Trophoblast cell (in vitro differentiated cells and primary cell): ENCODE measurements at regions not wholly inside any gene's neighbourhood (a gene's known extent, or its start where the extent isn't known, plus 50 kb on each side); places are given as distances from the start of the nearest gene placed in this dataset.

Source experiments
- DNase-seq, 2 donors: peaks; one replicate each; pipeline ENCODE4 v3.0.0-alpha.2; 2016
- H2AFZ ChIP-seq: 2 replicates; pipeline ENCODE4 v1.6.1; 2013; ENCODE audit warnings: low read length, moderate library complexity, mild to moderate bottlenecking; ENCODE audit not compliant: insufficient read depth, poor library complexity
- H2AK5ac ChIP-seq: 2 replicates; pipeline ENCODE4 v1.6.1; 2013; ENCODE audit warnings: mild to moderate bottlenecking, low read length
- H2BK120ac ChIP-seq: 2 replicates; pipeline ENCODE4 v1.6.1; 2013; ENCODE audit warnings: low read length, mild to moderate bottlenecking, moderate library complexity; ENCODE audit not compliant: insufficient read depth, poor library complexity
- H2BK12ac ChIP-seq: 2 replicates; pipeline ENCODE4 v1.6.1; 2013; ENCODE audit warnings: mild to moderate bottlenecking, low read length, moderate library complexity
- H2BK5ac ChIP-seq: 2 replicates; pipeline ENCODE4 v1.6.1; 2013; ENCODE audit warnings: low read length, low read depth, moderate library complexity, mild to moderate bottlenecking; ENCODE audit not compliant: poor library complexity
- H3K14ac ChIP-seq: 2 replicates; pipeline ENCODE4 v1.6.1; 2013; ENCODE audit warnings: mild to moderate bottlenecking, low read length
- H3K18ac ChIP-seq: 2 replicates; pipeline ENCODE4 v1.6.1; 2013; ENCODE audit warnings: mild to moderate bottlenecking, low read length
- H3K23ac ChIP-seq: 2 replicates; pipeline ENCODE4 v1.6.1; 2013; ENCODE audit warnings: low read length
- H3K27ac ChIP-seq: 2 replicates; pipeline ENCODE4 v1.5.1; 2013; ENCODE audit warnings: low read depth, mild to moderate bottlenecking, inconsistent platforms, low read length, moderate library complexity
- H3K27me3 ChIP-seq: 2 replicates; pipeline ENCODE4 v1.6.1; 2013; ENCODE audit warnings: inconsistent platforms, mild to moderate bottlenecking, low read length, moderate library complexity; ENCODE audit not compliant: insufficient read depth
- H3K36me3 ChIP-seq, 2 experiments: 1 replicate in 1 of 2; 2 replicates in 1 of 2; pipeline ENCODE4 v1.6.1; 2013; ENCODE audit warnings: low read length in 2 of 2, mild to moderate bottlenecking in 2 of 2, moderate library complexity in 1 of 2; ENCODE audit not compliant: insufficient read depth in 2 of 2, control insufficient read depth in 1 of 2
- H3K4ac ChIP-seq: 2 replicates; pipeline ENCODE4 v1.6.1; 2013; ENCODE audit warnings: low read depth, mild to moderate bottlenecking, low read length, moderate library complexity
- H3K4me1 ChIP-seq, 2 experiments: 1 replicate in 1 of 2; 2 replicates in 1 of 2; pipeline ENCODE4 v1.6.1; 2013; ENCODE audit warnings: low read length in 2 of 2, mild to moderate bottlenecking in 2 of 2, moderate library complexity in 1 of 2; ENCODE audit not compliant: insufficient read depth in 2 of 2, control insufficient read depth in 1 of 2
- H3K4me2 ChIP-seq: 2 replicates; pipeline ENCODE4 v1.6.1; 2013; ENCODE audit warnings: inconsistent platforms, mild to moderate bottlenecking, low read length, moderate library complexity
- H3K4me3 ChIP-seq: 2 replicates; pipeline ENCODE4 v1.5.1; 2013; ENCODE audit warnings: mild to moderate bottlenecking, low read depth, low read length, inconsistent platforms
- H3K79me1 ChIP-seq: one replicate; pipeline ENCODE4 v1.6.1; 2013; ENCODE audit warnings: low read length
- H3K79me2 ChIP-seq: 2 replicates; pipeline ENCODE4 v1.6.1; 2013; ENCODE audit warnings: low read length, mild to moderate bottlenecking; ENCODE audit not compliant: control insufficient read depth, insufficient read depth, poor library complexity
- H3K9ac ChIP-seq: 2 replicates; pipeline ENCODE4 v1.6.1; 2013; ENCODE audit warnings: mild to moderate bottlenecking, low read length
- H3K9me3 ChIP-seq: 2 replicates; pipeline ENCODE4 v1.6.1; 2013; ENCODE audit warnings: low read depth, mild to moderate bottlenecking, control low read depth, inconsistent platforms, low read length; ENCODE audit not compliant: insufficient read depth
- H4K12ac ChIP-seq: 2 replicates; pipeline ENCODE4 v1.6.1; 2013; ENCODE audit warnings: low read depth, mild to moderate bottlenecking, low read length, moderate library complexity
- H4K8ac ChIP-seq: 2 replicates; pipeline ENCODE4 v1.6.1; 2013; ENCODE audit warnings: low read depth, mild to moderate bottlenecking, low read length, moderate library complexity
- H4K91ac ChIP-seq: one replicate; pipeline ENCODE4 v1.6.1; 2013; ENCODE audit warnings: low read depth, mild to moderate bottlenecking, low read length, moderate library complexity
- WGBS: extraction: QIAGEN DNeasy Blood & Tissue Kit; methylation state at CpG from one replicate; pipeline ENCODE4 v1.1.7; 2013; ENCODE audit warnings: missing lambda C conversion rate; ENCODE audit not compliant: insufficient read length, insufficient coverage; ENCODE audit errors: extremely low coverage; 5-methylcytosine and 5-hydroxymethylcytosine counted together

- Histone ChIP-seq H3K9me3 (no peaks in the 10 kb centered on the region), H4K8ac (no peak overlapping the region), H3K79me1 (no peaks in the 10 kb centered on the region), H2AK5ac (no peak overlapping the region), H3K18ac (no peak overlapping the region), H2BK120ac (no peak overlapping the region), H4K91ac (no peak overlapping the region), H3K4ac (no peak overlapping the region), H3K79me2 (no peaks in the 10 kb centered on the region), H3K9ac (no peak overlapping the region), H3K36me3 (no peaks in the 10 kb centered on the region), H3K4me2 (no peak overlapping the region), H3K4me3 (no peak overlapping the region), H2AFZ (no peak overlapping the region), H3K4me1 (no peaks in the 10 kb centered on the region), H3K27ac (no peak overlapping the region), H3K14ac (no peak overlapping the region), H4K12ac (no peak overlapping the region), H2BK12ac (no peak overlapping the region), H2BK5ac (no peak overlapping the region), H3K23ac (no peak overlapping the region), H3K27me3 (no peaks in the 10 kb centered on the region)
- DNase-seq, result no peak
- WGBS, result no CpG with 5 or more reads among the region's 2 CpGs
Observed at GRCh38 chr15:96790004-96790403, 459.5 kb downstream of the NR2F2 start.

GRCh38 chr15:96792216-96792615 lies 461.7 kb downstream of the NR2F2 start:
- Histone ChIP-seq H4K91ac (no peak overlapping the region), H3K14ac (no peak overlapping the region)
- no CpG with 5 or more reads among the region's 3 CpGs for WGBS

GRCh38 chr15:96796841-96797240 lies 466.3 kb downstream of the NR2F2 start:
- no peaks in the 10 kb centered on the region for H3K9me3 ChIP-seq
- DNase-seq, result no peak
- no peak overlapping the region for H3K4me3 ChIP-seq
- no peak overlapping the region for H3K14ac ChIP-seq
- H4K8ac ChIP-seq, result no peak overlapping the region
- H3K4me1 ChIP-seq, result no peaks in the 10 kb centered on the region
- H3K4ac ChIP-seq, result no peak overlapping the region
- no peak overlapping the region for H2BK120ac ChIP-seq
- no peaks in the 10 kb centered on the region for H3K27me3 ChIP-seq
- H3K18ac ChIP-seq, result no peak overlapping the region
- H4K91ac ChIP-seq, result no peak overlapping the region
- no peak overlapping the region for H3K4me2 ChIP-seq
- H2BK5ac ChIP-seq, result no peak overlapping the region
- H4K12ac ChIP-seq, result no peak overlapping the region
- no peaks in the 10 kb centered on the region for H3K79me2 ChIP-seq
- H2BK12ac ChIP-seq, result no peak overlapping the region
- H2AFZ ChIP-seq, result no peak overlapping the region
- no peaks in the 10 kb centered on the region for H3K79me1 ChIP-seq
- no peak overlapping the region for H2AK5ac ChIP-seq
- H3K36me3 ChIP-seq, result no peaks in the 10 kb centered on the region
- no peak overlapping the region for H3K9ac ChIP-seq
- no peak overlapping the region for H3K27ac ChIP-seq
- no CpG with 5 or more reads among the region's 11 CpGs for WGBS
- no peak overlapping the region for H3K23ac ChIP-seq

More at GRCh38 chr15:96792216-96792615, 461.7 kb downstream of the NR2F2 start:
- Histone ChIP-seq H2AFZ (no peak overlapping the region), H3K9ac (no peak overlapping the region), H3K4me3 (no peak overlapping the region), H4K12ac (no peak overlapping the region), H3K79me1 (no peaks in the 10 kb centered on the region), H2AK5ac (no peak overlapping the region), H2BK5ac (no peak overlapping the region), H3K18ac (no peak overlapping the region), H2BK12ac (no peak overlapping the region), H3K4me1 (no peaks in the 10 kb centered on the region), H3K79me2 (no peaks in the 10 kb centered on the region), H3K9me3 (no peaks in the 10 kb centered on the region), H3K4me2 (no peak overlapping the region), H3K23ac (no peak overlapping the region), H3K4ac (no peak overlapping the region), H3K36me3 (no peaks in the 10 kb centered on the region), H4K8ac (no peak overlapping the region), H3K27me3 (no peaks in the 10 kb centered on the region), H3K27ac (no peak overlapping the region), H2BK120ac (no peak overlapping the region)
- DNase-seq, result no peak

- no CpG with 5 or more reads among the region's 14 CpGs for WGBS
- no peak overlapping the region for H4K91ac ChIP-seq
- H4K8ac ChIP-seq, result no peak overlapping the region
- H3K23ac ChIP-seq, result no peak overlapping the region
- H3K4me3 ChIP-seq, result no peak overlapping the region
- H3K14ac ChIP-seq, result no peak overlapping the region
- DNase-seq, result no peak
- H2AFZ ChIP-seq, result no peak overlapping the region
- H3K79me1 ChIP-seq, result no peaks in the 10 kb centered on the region
- no peaks in the 10 kb centered on the region for H3K36me3 ChIP-seq
- no peak overlapping the region for H3K18ac ChIP-seq
- H3K4ac ChIP-seq, result no peak overlapping the region
- no peak overlapping the region for H2AK5ac ChIP-seq
- H3K27ac ChIP-seq, result no peak overlapping the region
- H3K9ac ChIP-seq, result no peak overlapping the region
- no peaks in the 10 kb centered on the region for H3K4me1 ChIP-seq
- no peak overlapping the region for H2BK12ac ChIP-seq
- H4K12ac ChIP-seq, result no peak overlapping the region
- no peak overlapping the region for H2BK120ac ChIP-seq
- no peaks in the 10 kb centered on the region for H3K27me3 ChIP-seq
- no peaks in the 10 kb centered on the region for H3K79me2 ChIP-seq
- no peaks in the 10 kb centered on the region for H3K9me3 ChIP-seq
- H3K4me2 ChIP-seq, result no peak overlapping the region
- H2BK5ac ChIP-seq, result no peak overlapping the region
Observed at GRCh38 chr15:96801576-96802150, 471.2 kb downstream of the NR2F2 start.
